ENCODE measurements at regions not wholly inside any gene's neighbourhood (a gene's known extent, or its start where the extent isn't known, plus 50 kb on each side); places are given as distances from the start of the nearest gene placed in this dataset.

DNA sequence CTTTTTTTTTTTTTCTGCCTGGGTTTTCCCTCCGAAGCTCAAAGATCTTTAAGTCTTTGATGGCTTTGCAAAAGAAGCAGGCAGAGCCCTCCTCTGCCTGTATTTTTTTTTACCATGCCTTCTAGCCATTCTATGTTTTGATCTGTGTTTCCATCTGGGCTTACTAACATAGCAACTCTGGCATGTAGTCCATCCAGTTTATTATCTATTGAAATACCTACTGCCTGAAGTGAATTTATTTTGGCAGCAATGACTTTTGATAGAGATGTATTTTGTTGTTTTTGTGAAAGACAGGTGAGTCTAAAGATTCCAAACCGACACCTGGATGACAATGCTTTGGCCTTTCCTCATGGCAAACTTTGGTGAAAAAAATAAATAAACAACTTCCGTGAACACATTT lies 1157.7 kb upstream of the MAP3K7 start:
- H3K27me3 ChIP-seq (ENCODE audit: insufficient read depth, low read depth): no peaks in the 10 kb centered on the region
- no TSS peak for BruUV-seq (replicated peaks)
- POLR2A ChIA-PET (ENCODE audit: unreplicated experiment): no interaction called here
- H3K4me3 ChIP-seq: no peak overlapping the region
- no peak overlapping the region for H3K27ac ChIP-seq
- DNase-seq: peak; percentile 7 to 58
- H3K4me2 ChIP-seq: peak overlapping the region; percentile 23; the same call in 1 of the 2 replicates
- no peaks in the 10 kb centered on the region for H3K79me2 ChIP-seq (ENCODE audit: low read depth)
- H3K4me1 ChIP-seq (replicated peaks; ENCODE audit: insufficient read depth): no peaks in the 10 kb centered on the region
- TF ChIP-seq, protein P1, sequence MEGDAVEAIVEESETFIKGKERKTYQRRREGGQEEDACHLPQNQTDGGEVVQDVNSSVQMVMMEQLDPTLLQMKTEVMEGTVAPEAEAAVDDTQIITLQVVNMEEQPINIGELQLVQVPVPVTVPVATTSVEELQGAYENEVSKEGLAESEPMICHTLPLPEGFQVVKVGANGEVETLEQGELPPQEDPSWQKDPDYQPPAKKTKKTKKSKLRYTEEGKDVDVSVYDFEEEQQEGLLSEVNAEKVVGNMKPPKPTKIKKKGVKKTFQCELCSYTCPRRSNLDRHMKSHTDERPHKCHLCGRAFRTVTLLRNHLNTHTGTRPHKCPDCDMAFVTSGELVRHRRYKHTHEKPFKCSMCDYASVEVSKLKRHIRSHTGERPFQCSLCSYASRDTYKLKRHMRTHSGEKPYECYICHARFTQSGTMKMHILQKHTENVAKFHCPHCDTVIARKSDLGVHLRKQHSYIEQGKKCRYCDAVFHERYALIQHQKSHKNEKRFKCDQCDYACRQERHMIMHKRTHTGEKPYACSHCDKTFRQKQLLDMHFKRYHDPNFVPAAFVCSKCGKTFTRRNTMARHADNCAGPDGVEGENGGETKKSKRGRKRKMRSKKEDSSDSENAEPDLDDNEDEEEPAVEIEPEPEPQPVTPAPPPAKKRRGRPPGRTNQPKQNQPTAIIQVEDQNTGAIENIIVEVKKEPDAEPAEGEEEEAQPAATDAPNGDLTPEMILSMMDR (conservative IDR thresholded peaks at IDR 0.05): no peak
- TF ChIP-seq EZH2 (IDR thresholded peaks at IDR 0.05; ENCODE audit: low read depth): no peak
- no peaks in the 10 kb centered on the region for H3F3A ChIP-seq (ENCODE audit: insufficient read depth, low read depth)
- H2AFZ ChIP-seq: no peak overlapping the region
- H3K9me3 ChIP-seq (ENCODE audit: insufficient read depth, low read depth): no peaks in the 10 kb centered on the region
- no peaks in the 10 kb centered on the region for H3K9me2 ChIP-seq (ENCODE audit: insufficient read depth)
- CTCF ChIA-PET: no interaction called here
- no peaks in the 10 kb centered on the region for H3K36me3 ChIP-seq (ENCODE audit: low read depth)
- H4K20me1 ChIP-seq (ENCODE audit: insufficient read depth): no peaks in the 10 kb centered on the region
- intact Hi-C loops (cut with micrococcal nuclease; ENCODE audit: unreplicated experiment): loop anchor here (1.0 to 5.0 kb wide), 3 partner anchors 42 to 414 kb away; no protein-coding TSS in a partner anchor

DNA sequence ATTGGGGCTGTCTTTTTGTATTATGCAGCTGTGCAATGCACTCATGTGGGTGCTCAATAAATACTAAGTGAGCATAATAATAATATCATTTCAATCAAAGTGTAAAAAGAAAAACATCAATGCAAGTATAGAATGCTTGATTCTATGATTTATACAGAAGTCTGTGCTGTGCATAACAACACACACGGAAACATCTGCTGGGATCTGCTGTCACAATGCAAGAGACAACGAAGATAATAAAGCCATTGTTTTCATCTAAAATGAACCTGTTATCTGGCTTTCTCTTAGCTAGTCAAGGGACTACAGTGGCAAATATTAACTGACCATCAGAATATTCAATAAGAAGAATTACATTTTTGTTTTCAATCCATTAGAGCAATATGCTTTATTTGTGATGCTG lies 1156.9 kb upstream of the MAP3K7 start:
- Histone ChIP-seq H3K4me1 (replicated peaks; ENCODE audit: insufficient read depth) (no peaks in the 10 kb centered on the region), H2AFZ (no peak overlapping the region), H3K27me3 (ENCODE audit: insufficient read depth, low read depth) (no peaks in the 10 kb centered on the region), H3K36me3 (ENCODE audit: low read depth) (no peaks in the 10 kb centered on the region), H4K20me1 (ENCODE audit: insufficient read depth) (no peaks in the 10 kb centered on the region), H3K4me3 (no peak overlapping the region), H3K79me2 (ENCODE audit: low read depth) (no peaks in the 10 kb centered on the region), H3K9me2 (ENCODE audit: insufficient read depth) (no peaks in the 10 kb centered on the region), H3K27ac (no peak overlapping the region), H3K4me2 (no peak overlapping the region), H3F3A (ENCODE audit: insufficient read depth, low read depth) (no peaks in the 10 kb centered on the region), H3K9me3 (ENCODE audit: insufficient read depth, low read depth) (no peaks in the 10 kb centered on the region)
- DNase-seq: no peak
- BruUV-seq (replicated peaks): no TSS peak
- TF ChIP-seq EZH2 (IDR thresholded peaks at IDR 0.05; ENCODE audit: low read depth): no peak
- TF ChIP-seq, protein P1 (conservative IDR thresholded peaks at IDR 0.05): no peak
- intact Hi-C loops (cut with micrococcal nuclease; ENCODE audit: unreplicated experiment): loop anchor here (1.0 to 5.0 kb wide), 3 partner anchors 41 to 413 kb away; no protein-coding TSS in a partner anchor
- ChIA-PET CTCF (no interaction called here), POLR2A (ENCODE audit: unreplicated experiment) (no interaction called here)

DNA sequence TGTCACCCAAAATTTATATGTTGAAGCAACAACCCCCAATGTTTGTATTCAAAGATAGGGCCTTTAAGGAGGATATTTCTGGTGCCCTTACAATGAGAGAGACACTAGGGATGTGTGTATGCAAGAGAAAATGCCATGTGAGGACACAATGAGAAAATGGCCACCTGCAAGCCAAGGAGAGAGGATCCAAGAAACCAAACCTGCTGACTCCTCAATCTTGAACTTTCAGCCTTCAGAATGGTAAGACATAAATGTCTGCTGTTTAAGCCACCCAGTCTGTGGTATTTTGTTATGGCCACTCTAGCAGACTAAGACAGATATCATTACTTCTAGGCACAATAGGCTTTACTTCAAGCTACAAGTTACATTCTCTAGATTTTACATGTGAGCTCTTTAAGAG lies 1145.1 kb upstream of the MAP3K7 start:
- BruUV-seq (replicated peaks): no TSS peak
- H3K9me2 ChIP-seq (ENCODE audit: insufficient read depth): no peaks in the 10 kb centered on the region
- H3K4me1 ChIP-seq (replicated peaks; ENCODE audit: insufficient read depth): no peaks in the 10 kb centered on the region
- no peak overlapping the region for H3K27ac ChIP-seq
- intact Hi-C loops (cut with micrococcal nuclease; ENCODE audit: unreplicated experiment): no loop called here
- H3K79me2 ChIP-seq (ENCODE audit: low read depth): no peaks in the 10 kb centered on the region
- CTCF ChIA-PET: no interaction called here
- H3K36me3 ChIP-seq (ENCODE audit: low read depth): no peaks in the 10 kb centered on the region
- no peak for DNase-seq
- no peaks in the 10 kb centered on the region for H4K20me1 ChIP-seq (ENCODE audit: insufficient read depth)
- no peak overlapping the region for H2AFZ ChIP-seq
- POLR2A ChIA-PET (ENCODE audit: unreplicated experiment): no interaction called here
- no peak overlapping the region for H3K4me3 ChIP-seq
- H3K4me2 ChIP-seq: no peak overlapping the region
- no peaks in the 10 kb centered on the region for H3K9me3 ChIP-seq (ENCODE audit: insufficient read depth, low read depth)
- TF ChIP-seq EZH2 (IDR thresholded peaks at IDR 0.05; ENCODE audit: low read depth): no peak
- TF ChIP-seq, protein P1 (conservative IDR thresholded peaks at IDR 0.05): no peak
- H3K27me3 ChIP-seq (ENCODE audit: insufficient read depth, low read depth): no peaks in the 10 kb centered on the region
- H3F3A ChIP-seq (ENCODE audit: insufficient read depth, low read depth): no peaks in the 10 kb centered on the region
